Natural killer cell (primary cell): ENCODE measurements at regions not wholly inside any gene's neighbourhood (a gene's known extent, or its start where the extent isn't known, plus 50 kb on each side); places are given as distances from the start of the nearest gene placed in this dataset.

Experiments
- ATAC-seq, 3 donors: fragments of 150-1000 bp in 2 of 3; fragments of 200-7000 bp in 1 of 3; cut with Tn5 transposase; 1 replicate in 1 of 3; 2 replicates in 2 of 3; pipeline ENCODE4 v1.10.0; 2021; ENCODE audit warnings: mild to moderate bottlenecking in 2 of 3, moderate library complexity in 2 of 3
- DNase-seq, 2 donors: peaks; one replicate each; pipeline versions ENCODE4 v3.0.0 to v3.0.0-alpha.2; 2013 to 2021; ENCODE audit warnings: mixed read lengths in 1 of 2
- H3K27ac ChIP-seq: one replicate; pipeline ENCODE4 v1.5.1; 2013; ENCODE audit warnings: mild to moderate bottlenecking, low read length
- H3K27me3 ChIP-seq: one replicate; pipeline ENCODE4 v1.6.1; 2013; ENCODE audit warnings: low read length; ENCODE audit not compliant: control insufficient read depth, insufficient read depth
- H3K36me3 ChIP-seq: one replicate; pipeline ENCODE4 v1.6.1; 2013; ENCODE audit warnings: low read length; ENCODE audit not compliant: control insufficient read depth, insufficient read depth
- H3K4me1 ChIP-seq: one replicate; pipeline ENCODE4 v1.6.1; 2013; ENCODE audit warnings: low read length; ENCODE audit not compliant: control insufficient read depth, insufficient read depth
- H3K4me3 ChIP-seq: one replicate; pipeline ENCODE4 v1.5.1; 2013; ENCODE audit warnings: low read length
- H3K9me3 ChIP-seq: one replicate; pipeline ENCODE4 v1.6.1; 2013; ENCODE audit warnings: low read length; ENCODE audit not compliant: control insufficient read depth, insufficient read depth
- H3K27ac Mint-ChIP-seq, 2 donors: one replicate each; pipeline ENCODE4 v1.8.0; 2022; ENCODE audit warnings: mild to moderate bottlenecking in 2 of 2, mixed read lengths in 2 of 2, moderate library complexity in 1 of 2
- H3K27me3 Mint-ChIP-seq, 2 donors: one replicate each; pipeline ENCODE4 v1.8.0; 2022; ENCODE audit warnings: low read depth in 2 of 2, mixed read lengths in 2 of 2
- H3K36me3 Mint-ChIP-seq: one replicate; pipeline ENCODE4 v1.8.0; 2022; ENCODE audit warnings: mixed read lengths
- H3K4me1 Mint-ChIP-seq, 2 donors: one replicate each; pipeline ENCODE4 v1.8.0; 2022; ENCODE audit warnings: mixed read lengths in 2 of 2
- H3K4me3 Mint-ChIP-seq: one replicate; pipeline ENCODE4 v1.8.0; 2022; ENCODE audit warnings: mild to moderate bottlenecking, moderate library complexity, mixed read lengths
- H3K9me3 Mint-ChIP-seq, 2 donors: one replicate each; pipeline ENCODE4 v1.8.0; 2022; ENCODE audit warnings: mixed read lengths in 2 of 2
- WGBS: methylation state at CpG from one replicate; pipeline ENCODE4 v1.1.7; 2013; ENCODE audit warnings: missing lambda C conversion rate; ENCODE audit not compliant: insufficient coverage; 5-methylcytosine and 5-hydroxymethylcytosine counted together
- intact Hi-C: fragments of 100-400 bp; cut with micrococcal nuclease; formaldehyde crosslinking; loops from one replicate; pipeline ENCODE4 v1.14.2; 2022
- TF ChIP-seq, protein P1 (sequence below): fragments of 200-600 bp; IDR thresholded peaks from one replicate; pipeline ENCODE4 v1.8.0; 2022; ENCODE audit warnings: antibody characterized with exemption

DNA sequence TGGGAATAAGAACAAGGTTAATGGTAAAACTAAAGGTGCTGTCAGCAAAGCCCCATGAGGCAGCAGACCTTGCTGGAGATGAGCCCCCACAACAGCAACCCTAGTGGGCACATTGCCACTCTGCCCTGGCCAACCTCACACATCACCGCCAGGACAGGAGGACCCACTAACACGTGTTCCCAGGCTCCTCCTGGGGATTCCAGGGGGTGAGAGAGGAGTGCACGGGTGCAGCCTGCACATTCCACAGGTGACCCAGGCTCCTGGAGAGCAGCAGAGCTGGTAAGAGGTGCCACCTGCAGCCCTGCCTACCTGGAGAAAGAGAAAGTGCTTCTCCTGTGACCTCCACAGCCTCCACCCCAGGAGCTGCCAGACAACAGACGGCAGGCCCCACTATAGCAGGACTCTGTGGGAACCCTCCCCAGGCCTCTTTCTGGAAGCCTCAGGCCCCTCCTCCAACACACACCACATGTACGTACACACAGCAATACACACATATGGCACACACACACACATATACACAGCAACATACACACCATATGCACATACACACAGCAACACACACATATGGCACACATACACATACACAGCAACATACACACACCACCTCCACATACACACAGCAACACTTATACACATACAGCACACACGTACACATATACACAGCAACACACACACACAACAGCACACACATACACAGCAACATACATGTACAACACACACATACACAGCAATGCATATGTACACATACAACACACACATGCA is 187.1 kb downstream of the GLI2 start:
- no peaks in the 10 kb centered on the region for H3K27me3 ChIP-seq
- no peak overlapping the region for H3K4me3 ChIP-seq
- WGBS: 94% methylated on average over 6 of the region's 6 CpGs
- no peaks in the 10 kb centered on the region for H3K9me3 ChIP-seq
- H3K4me1 ChIP-seq: no peaks in the 10 kb centered on the region
- intact Hi-C loops: no loop called here
- H3K27ac ChIP-seq: no peak overlapping the region
- ATAC-seq (peak in 1 of 3 donors; percentile 8), DNase-seq (no peak)
- Mint-ChIP-seq H3K9me3 (no peaks in the 10 kb centered on the region), H3K4me3 (no peak overlapping the region), H3K27ac (no peak overlapping the region), H3K27me3 (no peaks in the 10 kb centered on the region), H3K4me1 (no peaks in the 10 kb centered on the region), H3K36me3 (no peaks in the 10 kb centered on the region)
- H3K36me3 ChIP-seq: no peaks in the 10 kb centered on the region
- TF ChIP-seq, protein P1, sequence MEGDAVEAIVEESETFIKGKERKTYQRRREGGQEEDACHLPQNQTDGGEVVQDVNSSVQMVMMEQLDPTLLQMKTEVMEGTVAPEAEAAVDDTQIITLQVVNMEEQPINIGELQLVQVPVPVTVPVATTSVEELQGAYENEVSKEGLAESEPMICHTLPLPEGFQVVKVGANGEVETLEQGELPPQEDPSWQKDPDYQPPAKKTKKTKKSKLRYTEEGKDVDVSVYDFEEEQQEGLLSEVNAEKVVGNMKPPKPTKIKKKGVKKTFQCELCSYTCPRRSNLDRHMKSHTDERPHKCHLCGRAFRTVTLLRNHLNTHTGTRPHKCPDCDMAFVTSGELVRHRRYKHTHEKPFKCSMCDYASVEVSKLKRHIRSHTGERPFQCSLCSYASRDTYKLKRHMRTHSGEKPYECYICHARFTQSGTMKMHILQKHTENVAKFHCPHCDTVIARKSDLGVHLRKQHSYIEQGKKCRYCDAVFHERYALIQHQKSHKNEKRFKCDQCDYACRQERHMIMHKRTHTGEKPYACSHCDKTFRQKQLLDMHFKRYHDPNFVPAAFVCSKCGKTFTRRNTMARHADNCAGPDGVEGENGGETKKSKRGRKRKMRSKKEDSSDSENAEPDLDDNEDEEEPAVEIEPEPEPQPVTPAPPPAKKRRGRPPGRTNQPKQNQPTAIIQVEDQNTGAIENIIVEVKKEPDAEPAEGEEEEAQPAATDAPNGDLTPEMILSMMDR: no peak

DNA sequence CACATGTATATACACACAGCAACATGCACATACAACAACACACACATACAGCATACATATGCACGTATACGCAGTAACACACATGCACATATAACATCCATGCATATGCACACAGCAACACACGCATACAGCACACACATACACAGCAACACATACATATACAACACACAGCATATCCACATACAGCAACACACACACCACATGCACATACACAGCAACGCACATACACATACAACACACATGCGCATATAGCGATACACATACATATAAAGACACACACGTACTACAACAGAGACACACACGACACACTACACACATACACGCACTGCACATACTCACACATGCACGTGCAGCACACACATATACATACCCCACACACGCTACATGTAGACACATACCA is 187.8 kb downstream of the GLI2 start:
- 96% methylated on average over 11 of the region's 11 CpGs for WGBS
- TF ChIP-seq, protein P1: no peak
- Histone ChIP-seq H3K27ac (no peak overlapping the region), H3K27me3 (no peaks in the 10 kb centered on the region), H3K4me1 (no peaks in the 10 kb centered on the region), H3K36me3 (no peaks in the 10 kb centered on the region), H3K4me3 (no peak overlapping the region), H3K9me3 (no peaks in the 10 kb centered on the region)
- Mint-ChIP-seq H3K4me3 (no peak overlapping the region), H3K4me1 (no peaks in the 10 kb centered on the region), H3K9me3 (no peaks in the 10 kb centered on the region), H3K27ac (no peak overlapping the region), H3K36me3 (no peaks in the 10 kb centered on the region), H3K27me3 (no peaks in the 10 kb centered on the region)
- DNase-seq: no peak
- ATAC-seq: peak in 1 of 3 donors; percentile 33
- intact Hi-C loops: no loop called here

DNA sequence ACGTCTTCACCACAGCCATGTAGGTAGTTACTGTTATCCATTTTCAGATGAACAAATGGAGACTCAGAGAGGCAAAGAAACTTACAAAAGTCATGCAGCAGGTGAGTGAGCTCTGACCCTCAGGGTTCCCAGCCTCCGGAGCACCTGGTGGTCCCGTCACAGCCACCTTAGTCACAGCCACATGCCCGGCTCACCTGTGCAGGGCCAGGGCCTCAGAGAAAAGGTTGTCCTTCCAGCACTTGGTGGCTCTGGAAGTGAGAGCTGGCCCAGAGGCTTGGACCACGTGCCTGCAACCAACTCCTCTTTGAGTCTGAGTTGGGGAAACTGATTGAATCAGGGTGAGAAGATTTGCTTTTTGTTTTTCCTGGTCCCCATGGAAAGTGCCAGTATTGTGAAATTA is 189.3 kb downstream of the GLI2 start:
- no peak overlapping the region for H3K27ac ChIP-seq
- H3K4me1 Mint-ChIP-seq: no peaks in the 10 kb centered on the region
- no peaks in the 10 kb centered on the region for H3K36me3 ChIP-seq
- no peaks in the 10 kb centered on the region for H3K4me1 ChIP-seq
- H3K9me3 Mint-ChIP-seq: no peaks in the 10 kb centered on the region
- no peak overlapping the region for H3K4me3 Mint-ChIP-seq
- H3K9me3 ChIP-seq: no peaks in the 10 kb centered on the region
- H3K4me3 ChIP-seq: no peak overlapping the region
- ATAC-seq (no peak), DNase-seq (no peak)
- TF ChIP-seq, protein P1: no peak
- intact Hi-C loops: no loop called here
- 88% methylated on average over 5 of the region's 5 CpGs for WGBS
- H3K27ac Mint-ChIP-seq: no peak overlapping the region
- H3K27me3 Mint-ChIP-seq: no peaks in the 10 kb centered on the region
- no peaks in the 10 kb centered on the region for H3K27me3 ChIP-seq
- no peaks in the 10 kb centered on the region for H3K36me3 Mint-ChIP-seq
